Colonic mucosa (tissue), 4 donors: ENCODE measurements at regions not wholly inside any gene's neighbourhood (a gene's known extent, or its start where the extent isn't known, plus 50 kb on each side); places are given as distances from the start of the nearest gene placed in this dataset.

Experiments used
- DNase-seq: peaks from one replicate; pipeline ENCODE4 v3.0.0-alpha.2; 2020
- H3K27ac ChIP-seq: fragments of 200-600 bp; one replicate; pipeline ENCODE4 v1.8.0; 2021
- H3K27me3 ChIP-seq: fragments of 200-600 bp; one replicate; pipeline ENCODE4 v1.8.0; 2021
- H3K36me3 ChIP-seq: fragments of 200-600 bp; one replicate; pipeline ENCODE4 v1.8.0; 2021
- H3K4me1 ChIP-seq: fragments of 200-600 bp; one replicate; pipeline ENCODE4 v1.8.0; 2021; ENCODE audit warnings: mild to moderate bottlenecking
- H3K4me3 ChIP-seq: fragments of 200-600 bp; one replicate; pipeline ENCODE4 v1.8.0; 2021
- H3K9ac ChIP-seq, 2 donors: one replicate each; pipeline ENCODE4 v1.7.0; 2013; ENCODE audit warnings: control low read depth in 2 of 2, low read depth in 2 of 2, low read length in 2 of 2
- H3K9me3 ChIP-seq: fragments of 200-600 bp; one replicate; pipeline ENCODE4 v1.8.0; 2021
- CTCF ChIP-seq: fragments of 200-600 bp; IDR thresholded peaks from one replicate; pipeline ENCODE4 v1.8.0; 2022; ENCODE audit warnings: antibody characterized with exemption, mild to moderate bottlenecking
- intact Hi-C: fragments of 100-400 bp; cut with DNase I; formaldehyde crosslinking; loops from one replicate; pipeline ENCODE4 v1.14.1; 2022
- donor health status: healthy.
- donor health status: DM: no; HTN: no; CAD: no.
- donor health status: DM: no; HTN: no; CAD: no.

GRCh38 chr3:35224565-35225295 lies 414.6 kb upstream of the ARPP21 start:
- Histone ChIP-seq H3K36me3 (no peaks in the 10 kb centered on the region), H3K4me1 (no peaks in the 10 kb centered on the region), H3K27me3 (no peaks in the 10 kb centered on the region), H3K4me3 (no peak overlapping the region), H3K27ac (no peak overlapping the region), H3K9me3 (no peaks in the 10 kb centered on the region), H3K9ac (no peak overlapping the region)
- DNase-seq = no peak
- no peak for TF ChIP-seq CTCF
- intact Hi-C loops = no loop called here

GRCh38 chr3:35241236-35241635 lies 398.1 kb upstream of the ARPP21 start:
- H3K36me3 ChIP-seq = no peaks in the 10 kb centered on the region

GRCh38 chr3:35254917-35255316 lies 384.4 kb upstream of the ARPP21 start:
- H3K9ac ChIP-seq = no peak overlapping the region
- no peak for TF ChIP-seq CTCF
- H3K4me1 ChIP-seq = no peaks in the 10 kb centered on the region
- H3K36me3 ChIP-seq = no peaks in the 10 kb centered on the region
- no peaks in the 10 kb centered on the region for H3K9me3 ChIP-seq
- H3K27me3 ChIP-seq = no peaks in the 10 kb centered on the region
- no peak for DNase-seq
- no peak overlapping the region for H3K27ac ChIP-seq
- intact Hi-C loops = no loop called here
- H3K4me3 ChIP-seq = no peak overlapping the region

More at GRCh38 chr3:35241236-35241635, 398.1 kb upstream of the ARPP21 start:
- intact Hi-C loops = no loop called here
- Histone ChIP-seq H3K4me1 (no peaks in the 10 kb centered on the region), H3K27me3 (no peaks in the 10 kb centered on the region), H3K4me3 (no peak overlapping the region), H3K27ac (no peak overlapping the region), H3K9me3 (no peaks in the 10 kb centered on the region), H3K9ac (no peak overlapping the region)
- no peak for DNase-seq
- no peak for TF ChIP-seq CTCF

GRCh38 chr3:35257641-35258040 lies 381.7 kb upstream of the ARPP21 start:
- no peak overlapping the region for H3K4me3 ChIP-seq
- no peak for TF ChIP-seq CTCF
- H3K27ac ChIP-seq = no peak overlapping the region
- H3K9me3 ChIP-seq = no peaks in the 10 kb centered on the region
- intact Hi-C loops = no loop called here
- no peaks in the 10 kb centered on the region for H3K36me3 ChIP-seq
- no peak overlapping the region for H3K9ac ChIP-seq
- no peaks in the 10 kb centered on the region for H3K4me1 ChIP-seq
- no peaks in the 10 kb centered on the region for H3K27me3 ChIP-seq
- no peak for DNase-seq

GRCh38 chr3:35262406-35262805 lies 376.9 kb upstream of the ARPP21 start:
- H3K9me3 ChIP-seq = no peaks in the 10 kb centered on the region
- no peaks in the 10 kb centered on the region for H3K36me3 ChIP-seq
- no peaks in the 10 kb centered on the region for H3K4me1 ChIP-seq
- no peak overlapping the region for H3K27ac ChIP-seq
- H3K4me3 ChIP-seq = no peak overlapping the region
- no peak overlapping the region for H3K9ac ChIP-seq
- DNase-seq = no peak
- intact Hi-C loops = no loop called here
- no peaks in the 10 kb centered on the region for H3K27me3 ChIP-seq
- no peak for TF ChIP-seq CTCF
